A549 (cell line): ENCODE measurements at regions not wholly inside any gene's neighbourhood (a gene's known extent, or its start where the extent isn't known, plus 50 kb on each side); places are given as distances from the start of the nearest gene placed in this dataset.
A peak's percentile ranks its signal among the peaks of the same experiment; 100 is the strongest.

Experiments
- ATAC-seq, 2 experiments: fragments of 200-7000 bp in 1 of 2; fragments of >200 bp in 1 of 2; cut with Nextera tagmentation in 1 of 2; cut with Tn5 transposase in 1 of 2; 3 replicates each; pipeline versions ENCODE4 v1.8.0 to v1.9.1; 2018 to 2020; ENCODE audit warnings: mild to moderate bottlenecking in 1 of 2, moderate library complexity in 1 of 2
- CTCF ChIA-PET: fragments of 300-600 bp; sonication (Branson Sonifier 250); formaldehyde crosslinking; extraction: SDS; loops from one replicate; lab custom pipeline; 2021; ENCODE audit warnings: antibody characterized with exemption, inconsistent platforms; lab: Yijun Ruan, JAX
- POLR2A ChIA-PET: fragments of 350-600 bp; formaldehyde crosslinking; extraction: SDS; loops from one replicate; lab custom pipeline; 2021; ENCODE audit warnings: antibody characterized with exemption, inconsistent platforms; lab: Yijun Ruan, JAX
- DNase-seq, 2 experiments: peaks; one replicate each; pipeline versions ENCODE4 v3.0.0 to v3.0.0-alpha.2; 2011 to 2016; ENCODE audit warnings: low read depth in 1 of 2, low spot score in 1 of 2
- FAIRE-seq: peaks from 2 replicates; lab custom pipeline; 2011; peaks lifted over from hg19 to GRCh38; lab: Jason Lieb, UNC
- H3K27ac ChIP-seq, 2 experiments: fragments of >200 bp; sonication (Bioruptor Twin); formaldehyde crosslinking; 3 replicates each; pipeline ENCODE4 v1.5.1; 2016 to 2017
- H3K4me1 ChIP-seq: fragments of >200 bp; sonication (Bioruptor Twin); formaldehyde crosslinking; 3 replicates; pipeline ENCODE4 v1.6.1; 2016
- H3K4me2 ChIP-seq: fragments of >200 bp; sonication (Bioruptor Twin); formaldehyde crosslinking; 3 replicates; pipeline ENCODE4 v1.6.1; 2016
- H3K4me3 ChIP-seq: fragments of >200 bp; sonication (Bioruptor Twin); formaldehyde crosslinking; 3 replicates; pipeline ENCODE4 v1.5.1; 2016
- H3K9me3 ChIP-seq: fragments of >200 bp; sonication (Bioruptor Twin); formaldehyde crosslinking; 3 replicates; pipeline ENCODE4 v1.6.1; 2016
- ATOH8 ChIP-seq: fragments of 250-450 bp; sonication (Bioruptor Pico); IDR thresholded peaks from 2 replicates; pipeline ENCODE4 v1.5.0; 2020; ENCODE audit warnings: low read depth, mild to moderate bottlenecking, moderate library complexity
- BCL3 ChIP-seq: fragments of >200 bp; sonication (Bioruptor Twin); formaldehyde crosslinking; IDR thresholded peaks from 3 replicates; pipeline ENCODE4 v1.6.1; 2016
- CBX2 ChIP-seq: fragments of 200-600 bp; sonication (generic); IDR thresholded peaks from 2 replicates; pipeline ENCODE4 v1.6.1; 2016; ENCODE audit warnings: low read depth, mild to moderate bottlenecking, borderline replicate concordance
- CBX8 ChIP-seq: fragments of 200-600 bp; sonication (generic); IDR thresholded peaks from 2 replicates; pipeline ENCODE4 v1.6.1; 2016
- CEBPB ChIP-seq, 2 experiments: fragments of >200 bp in 1 of 2; sonication (Bioruptor Twin) in 1 of 2; formaldehyde crosslinking in 1 of 2; IDR thresholded peaks; 2 replicates each; pipeline ENCODE4 v1.6.1; 2012 to 2016
- CTCF ChIP-seq: fragments of >200 bp; sonication (Bioruptor Twin); formaldehyde crosslinking; IDR thresholded peaks from 3 replicates; pipeline ENCODE4 v1.5.1; 2016
- EP300 ChIP-seq, 2 experiments: fragments of >200 bp; sonication (Bioruptor Twin); formaldehyde crosslinking; IDR thresholded peaks; 2 replicates in 1 of 2; 3 replicates in 1 of 2; pipeline ENCODE4 v1.6.1; 2016 to 2017
- FOSL2 ChIP-seq, 2 experiments: fragments of 450-650 bp in 1 of 2; fragments of >200 bp in 1 of 2; sonication (Bioruptor Twin) in 1 of 2; formaldehyde crosslinking; IDR thresholded peaks; 2 replicates each; pipeline versions ENCODE4 v1.5.0 to v1.6.1; 2016 to 2020; ENCODE audit warnings: mild to moderate bottlenecking in 1 of 2, moderate library complexity in 1 of 2
- HMGXB4 ChIP-seq: fragments of 250-450 bp; sonication (Bioruptor Pico); IDR thresholded peaks from 2 replicates; pipeline ENCODE4 v1.5.0; 2021; ENCODE audit warnings: mild to moderate bottlenecking, moderate library complexity, borderline replicate concordance
- MAFK ChIP-seq: fragments of 450-650 bp; IDR thresholded peaks from 2 replicates; pipeline ENCODE4 v1.6.1; 2014; ENCODE audit not compliant: partially characterized antibody
- NPAS2 ChIP-seq: fragments of 250-450 bp; sonication (Bioruptor Pico); IDR thresholded peaks from 2 replicates; pipeline ENCODE4 v1.8.0; 2022; ENCODE audit warnings: mild to moderate bottlenecking, moderate library complexity, borderline replicate concordance
- PHF8 ChIP-seq: fragments of 200-600 bp; sonication (generic); IDR thresholded peaks from 2 replicates; pipeline ENCODE4 v1.6.1; 2016; ENCODE audit warnings: low read depth, mild to moderate bottlenecking, antibody characterized with exemption, moderate library complexity, borderline replicate concordance
- POLR2A ChIP-seq: IDR thresholded peaks from 2 replicates; pipeline ENCODE4 v1.6.1; 2012; ENCODE audit warnings: mild to moderate bottlenecking, low read length
- POLR2AphosphoS2 ChIP-seq: conservative IDR thresholded peaks from 2 replicates; pipeline ENCODE4 v1.6.1; 2012; ENCODE audit warnings: low read length, improper control_type of control experiment, inconsistent platforms
- RFX5 ChIP-seq: fragments of 450-650 bp; IDR thresholded peaks from 2 replicates; pipeline ENCODE4 v1.7.1; 2014; ENCODE audit warnings: antibody characterized with exemption, mild to moderate bottlenecking, moderate library complexity
- TFCP2L1 ChIP-seq: fragments of 250-450 bp; sonication (Bioruptor Pico); IDR thresholded peaks from 2 replicates; pipeline ENCODE4 v1.5.0; 2021; ENCODE audit warnings: mild to moderate bottlenecking
- TP53 ChIP-seq: fragments of 250-450 bp; sonication (Bioruptor Pico); IDR thresholded peaks from 2 replicates; pipeline ENCODE4 v1.5.0; 2021; ENCODE audit warnings: mild to moderate bottlenecking, moderate library complexity
- WGBS: methylation state at CpG from one replicate; pipeline ENCODE4 v1.1.6; 2017; ENCODE audit errors: missing lambda C conversion rate; 5-methylcytosine and 5-hydroxymethylcytosine counted together

- DNase-seq (no peak), FAIRE-seq (no peak)
- no peak overlapping the region for H3K27ac ChIP-seq
Observed at GRCh38 chr1:208640295-208640694, 396.1 kb upstream of the PLXNA2 start.

GRCh38 chr1:208641579-208642280 is 397.5 kb upstream of the PLXNA2 start:
- FAIRE-seq (no peak), DNase-seq (no peak), ATAC-seq (no peak)
- Histone ChIP-seq H3K9me3 (no peaks in the 10 kb centered on the region), H3K4me3 (no peak overlapping the region), H3K4me1 (no peaks in the 10 kb centered on the region), H3K27ac (no peak overlapping the region), H3K4me2 (no peak overlapping the region)
- ChIA-PET POLR2A (no interaction called here), CTCF (interaction anchor here (1.1 to 2.7 kb wide), 2 partner anchors 8 to 11 kb away, joined by 4 to 11 read pairs; no protein-coding TSS in a partner anchor)
- 27% methylated on average over 4 of the region's 4 CpGs for WGBS
- TF ChIP-seq FOSL2 (IDR thresholded peaks at IDR 0.05) (no peak), FOSL2 (CRISPR knock-in tag; IDR thresholded peaks at IDR 0.05) (peak; percentile 34; the same call in 1 of the 2 replicates), BCL3 (no peak)

More at GRCh38 chr1:208640295-208640694, 396.1 kb upstream of the PLXNA2 start:
- no peak overlapping the region for H3K4me3 ChIP-seq
- TF ChIP-seq HMGXB4 (CRISPR knock-in tag) = no peak
- TF ChIP-seq POLR2A = no peak
- TF ChIP-seq CBX8 = no peak
- no peak for TF ChIP-seq EP300 (IDR thresholded peaks at IDR 0.05)
- no peak for TF ChIP-seq PHF8
- TF ChIP-seq CEBPB (IDR thresholded peaks at IDR 0.05) = no peak
- TF ChIP-seq TFCP2L1 (CRISPR knock-in tag) = no peak
- no peak for TF ChIP-seq TP53 (CRISPR knock-in tag)
- no peak for TF ChIP-seq MAFK
- TF ChIP-seq NPAS2 (CRISPR knock-in tag) = no peak
- no peak for TF ChIP-seq POLR2AphosphoS2
- TF ChIP-seq ATOH8 = no peak
- no peak for TF ChIP-seq CTCF
- TF ChIP-seq RFX5 = no peak
- no peak for TF ChIP-seq CBX2
- WGBS = 14% methylated on average over 5 of the region's 5 CpGs
- H3K9me3 ChIP-seq = no peaks in the 10 kb centered on the region
- ChIA-PET POLR2A (no interaction called here), CTCF (interaction anchor here (1.1 to 2.7 kb wide), 2 partner anchors 9 to 12 kb away, joined by 4 to 11 read pairs; no protein-coding TSS in a partner anchor)
- ATAC-seq = no peak
- no peak overlapping the region for H3K4me2 ChIP-seq
- no peaks in the 10 kb centered on the region for H3K4me1 ChIP-seq
